SK-N-SH (cell line): ENCODE measurements at regions not wholly inside any gene's neighbourhood (a gene's known extent, or its start where the extent isn't known, plus 50 kb on each side); places are given as distances from the start of the nearest gene placed in this dataset.

Experiments
- POLR2AphosphoS5 ChIP-seq: IDR thresholded peaks from 2 replicates; pipeline ENCODE4 v1.6.1; 2012; ENCODE audit warnings: low read depth, low read length
- RAD21 ChIP-seq: IDR thresholded peaks from 2 replicates; pipeline ENCODE4 v1.6.1; 2012; ENCODE audit warnings: mild to moderate bottlenecking, low read length
- SMC3 ChIP-seq: IDR thresholded peaks from 2 replicates; pipeline ENCODE4 v1.6.1; 2012; ENCODE audit warnings: low read depth, low read length, improper control_type of control experiment
- TF ChIP-seq, protein P1 (sequence below): fragments of 200-600 bp; sonication (generic); IDR thresholded peaks from 2 replicates; pipeline ENCODE4 v1.6.1; 2017; ENCODE audit warnings: antibody characterized with exemption, mild to moderate bottlenecking, moderate library complexity
- TF ChIP-seq, protein P2 (sequence below): IDR thresholded peaks from 2 replicates; pipeline ENCODE4; 2012
- TF ChIP-seq, protein P3 (sequence below): IDR thresholded peaks from 2 replicates; pipeline ENCODE4 v1.6.1; 2012; ENCODE audit warnings: mild to moderate bottlenecking, low read depth, low read length, moderate library complexity

DNA sequence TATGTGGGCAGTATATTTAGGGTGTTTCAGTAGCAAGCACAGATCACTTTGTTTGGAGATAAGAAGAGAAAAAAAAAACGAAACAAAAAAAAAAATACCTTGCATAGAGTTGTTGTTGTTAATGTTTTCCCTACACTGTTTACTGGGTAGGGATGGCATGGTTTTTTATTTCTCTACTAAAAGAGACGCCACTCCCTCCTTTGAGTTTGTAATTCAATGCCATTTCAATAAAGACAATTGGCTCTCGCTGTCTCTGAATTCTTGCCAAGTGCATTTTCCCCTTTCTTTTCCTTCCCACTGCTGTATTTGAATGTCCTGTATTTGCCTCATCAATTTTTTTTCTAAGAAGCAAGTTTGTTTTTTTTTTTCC is 213.9 kb upstream of the UBASH3B start:
- no peak for TF ChIP-seq POLR2AphosphoS5
- no peak for TF ChIP-seq SMC3
- TF ChIP-seq, protein P1, sequence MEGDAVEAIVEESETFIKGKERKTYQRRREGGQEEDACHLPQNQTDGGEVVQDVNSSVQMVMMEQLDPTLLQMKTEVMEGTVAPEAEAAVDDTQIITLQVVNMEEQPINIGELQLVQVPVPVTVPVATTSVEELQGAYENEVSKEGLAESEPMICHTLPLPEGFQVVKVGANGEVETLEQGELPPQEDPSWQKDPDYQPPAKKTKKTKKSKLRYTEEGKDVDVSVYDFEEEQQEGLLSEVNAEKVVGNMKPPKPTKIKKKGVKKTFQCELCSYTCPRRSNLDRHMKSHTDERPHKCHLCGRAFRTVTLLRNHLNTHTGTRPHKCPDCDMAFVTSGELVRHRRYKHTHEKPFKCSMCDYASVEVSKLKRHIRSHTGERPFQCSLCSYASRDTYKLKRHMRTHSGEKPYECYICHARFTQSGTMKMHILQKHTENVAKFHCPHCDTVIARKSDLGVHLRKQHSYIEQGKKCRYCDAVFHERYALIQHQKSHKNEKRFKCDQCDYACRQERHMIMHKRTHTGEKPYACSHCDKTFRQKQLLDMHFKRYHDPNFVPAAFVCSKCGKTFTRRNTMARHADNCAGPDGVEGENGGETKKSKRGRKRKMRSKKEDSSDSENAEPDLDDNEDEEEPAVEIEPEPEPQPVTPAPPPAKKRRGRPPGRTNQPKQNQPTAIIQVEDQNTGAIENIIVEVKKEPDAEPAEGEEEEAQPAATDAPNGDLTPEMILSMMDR = no peak
- TF ChIP-seq, protein P2, sequence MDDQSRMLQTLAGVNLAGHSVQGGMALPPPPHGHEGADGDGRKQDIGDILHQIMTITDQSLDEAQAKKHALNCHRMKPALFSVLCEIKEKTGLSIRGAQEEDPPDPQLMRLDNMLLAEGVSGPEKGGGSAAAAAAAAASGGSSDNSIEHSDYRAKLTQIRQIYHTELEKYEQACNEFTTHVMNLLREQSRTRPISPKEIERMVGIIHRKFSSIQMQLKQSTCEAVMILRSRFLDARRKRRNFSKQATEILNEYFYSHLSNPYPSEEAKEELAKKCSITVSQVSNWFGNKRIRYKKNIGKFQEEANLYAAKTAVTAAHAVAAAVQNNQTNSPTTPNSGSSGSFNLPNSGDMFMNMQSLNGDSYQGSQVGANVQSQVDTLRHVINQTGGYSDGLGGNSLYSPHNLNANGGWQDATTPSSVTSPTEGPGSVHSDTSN = no peak
- TF ChIP-seq, protein P3, sequence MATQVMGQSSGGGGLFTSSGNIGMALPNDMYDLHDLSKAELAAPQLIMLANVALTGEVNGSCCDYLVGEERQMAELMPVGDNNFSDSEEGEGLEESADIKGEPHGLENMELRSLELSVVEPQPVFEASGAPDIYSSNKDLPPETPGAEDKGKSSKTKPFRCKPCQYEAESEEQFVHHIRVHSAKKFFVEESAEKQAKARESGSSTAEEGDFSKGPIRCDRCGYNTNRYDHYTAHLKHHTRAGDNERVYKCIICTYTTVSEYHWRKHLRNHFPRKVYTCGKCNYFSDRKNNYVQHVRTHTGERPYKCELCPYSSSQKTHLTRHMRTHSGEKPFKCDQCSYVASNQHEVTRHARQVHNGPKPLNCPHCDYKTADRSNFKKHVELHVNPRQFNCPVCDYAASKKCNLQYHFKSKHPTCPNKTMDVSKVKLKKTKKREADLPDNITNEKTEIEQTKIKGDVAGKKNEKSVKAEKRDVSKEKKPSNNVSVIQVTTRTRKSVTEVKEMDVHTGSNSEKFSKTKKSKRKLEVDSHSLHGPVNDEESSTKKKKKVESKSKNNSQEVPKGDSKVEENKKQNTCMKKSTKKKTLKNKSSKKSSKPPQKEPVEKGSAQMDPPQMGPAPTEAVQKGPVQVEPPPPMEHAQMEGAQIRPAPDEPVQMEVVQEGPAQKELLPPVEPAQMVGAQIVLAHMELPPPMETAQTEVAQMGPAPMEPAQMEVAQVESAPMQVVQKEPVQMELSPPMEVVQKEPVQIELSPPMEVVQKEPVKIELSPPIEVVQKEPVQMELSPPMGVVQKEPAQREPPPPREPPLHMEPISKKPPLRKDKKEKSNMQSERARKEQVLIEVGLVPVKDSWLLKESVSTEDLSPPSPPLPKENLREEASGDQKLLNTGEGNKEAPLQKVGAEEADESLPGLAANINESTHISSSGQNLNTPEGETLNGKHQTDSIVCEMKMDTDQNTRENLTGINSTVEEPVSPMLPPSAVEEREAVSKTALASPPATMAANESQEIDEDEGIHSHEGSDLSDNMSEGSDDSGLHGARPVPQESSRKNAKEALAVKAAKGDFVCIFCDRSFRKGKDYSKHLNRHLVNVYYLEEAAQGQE = no peak
- TF ChIP-seq RAD21 = no peak
